ENCODE measurements at regions not wholly inside any gene's neighbourhood (a gene's known extent, or its start where the extent isn't known, plus 50 kb on each side); places are given as distances from the start of the nearest gene placed in this dataset.

GRCh38 chr3:177557548-177557947 is 360.3 kb upstream of the TBL1XR1 start:
- TF ChIP-seq CTCF (conservative IDR thresholded peaks at IDR 0.05) (no peak), EZH2 (IDR thresholded peaks at IDR 0.05; ENCODE audit: low read depth) (no peak)

Measured in PC-9 (cell line).